ENCODE measurements at regions not wholly inside any gene's neighbourhood (a gene's known extent, or its start where the extent isn't known, plus 50 kb on each side); places are given as distances from the start of the nearest gene placed in this dataset.
"Not testable (repeated sequence)": the region's sequence is repeated elsewhere in the genome, so short reads cannot be mapped to it uniquely, and the experiment has no call there.

- Mint-ChIP-seq H3K36me3 (ENCODE audit: low read depth) (no peaks in the 10 kb centered on the region), H3K27ac (no peak overlapping the region), H3K27me3 (ENCODE audit: low read depth) (peaks cover 4% of the 10 kb centered on the region), H3K9me3 (no peaks in the 10 kb centered on the region), H3K4me1 (ENCODE audit: low read depth) (no peaks in the 10 kb centered on the region), H3K4me3 (ENCODE audit: low read depth) (no peak overlapping the region)
- intact Hi-C loops (cut with micrococcal nuclease) = no loop called here
- no peak for DNase-seq (ENCODE audit: low spot score)
Measured at GRCh38 chr12:124123296-124124000, 150.4 kb downstream of the ZNF664 start.

- Mint-ChIP-seq H3K4me3 (ENCODE audit: low read depth) (peak overlapping the region; percentile 21), H3K9me3 (no peaks in the 10 kb centered on the region), H3K4me1 (ENCODE audit: low read depth) (no peaks in the 10 kb centered on the region), H3K36me3 (ENCODE audit: low read depth) (no peaks in the 10 kb centered on the region), H3K27me3 (ENCODE audit: low read depth) (peaks cover 4% of the 10 kb centered on the region), H3K27ac (no peak overlapping the region)
- DNase-seq (ENCODE audit: low spot score) = no peak
- intact Hi-C loops (cut with micrococcal nuclease) = no loop called here
Measured at GRCh38 chr12:124125203-124125871, 152.3 kb downstream of the ZNF664 start.

GRCh38 chr12:124126950-124127655 lies 154.1 kb downstream of the ZNF664 start:
- intact Hi-C loops (cut with micrococcal nuclease) = no loop called here
- no peaks in the 10 kb centered on the region for H3K36me3 Mint-ChIP-seq (ENCODE audit: low read depth)
- DNase-seq (ENCODE audit: low spot score) = no peak
- H3K4me3 Mint-ChIP-seq (ENCODE audit: low read depth) = no peak overlapping the region
- H3K27ac Mint-ChIP-seq = no peak overlapping the region
- H3K4me1 Mint-ChIP-seq (ENCODE audit: low read depth) = no peaks in the 10 kb centered on the region
- H3K9me3 Mint-ChIP-seq = no peaks in the 10 kb centered on the region
- H3K27me3 Mint-ChIP-seq (ENCODE audit: low read depth) = peaks cover 1% of the 10 kb centered on the region

- intact Hi-C loops (cut with micrococcal nuclease) = no loop called here
- H3K9me3 Mint-ChIP-seq = no peaks in the 10 kb centered on the region
- H3K27me3 Mint-ChIP-seq (ENCODE audit: low read depth) = no peaks in the 10 kb centered on the region
- H3K27ac Mint-ChIP-seq = no peak overlapping the region
- DNase-seq (ENCODE audit: low spot score) = no peak
- H3K4me1 Mint-ChIP-seq (ENCODE audit: low read depth) = no peaks in the 10 kb centered on the region
- no peaks in the 10 kb centered on the region for H3K36me3 Mint-ChIP-seq (ENCODE audit: low read depth)
- no peak overlapping the region for H3K4me3 Mint-ChIP-seq (ENCODE audit: low read depth)
Measured at GRCh38 chr12:124129132-124129531, 156.1 kb downstream of the ZNF664 start.

GRCh38 chr12:124130691-124131591 lies 157.9 kb downstream of the ZNF664 start:
- no peak for DNase-seq (ENCODE audit: low spot score)
- Mint-ChIP-seq H3K27ac (no peak overlapping the region), H3K4me1 (ENCODE audit: low read depth) (no peaks in the 10 kb centered on the region), H3K4me3 (ENCODE audit: low read depth) (no peak overlapping the region), H3K9me3 (no peaks in the 10 kb centered on the region), H3K36me3 (ENCODE audit: low read depth) (no peaks in the 10 kb centered on the region), H3K27me3 (ENCODE audit: low read depth) (no peaks in the 10 kb centered on the region)
- intact Hi-C loops (cut with micrococcal nuclease) = no loop called here

GRCh38 chr12:124131659-124132058 lies 158.6 kb downstream of the ZNF664 start:
- no peak overlapping the region for H3K27ac Mint-ChIP-seq
- no peak for DNase-seq (ENCODE audit: low spot score)
- no peaks in the 10 kb centered on the region for H3K27me3 Mint-ChIP-seq (ENCODE audit: low read depth)
- no peaks in the 10 kb centered on the region for H3K36me3 Mint-ChIP-seq (ENCODE audit: low read depth)
- no peaks in the 10 kb centered on the region for H3K4me1 Mint-ChIP-seq (ENCODE audit: low read depth)
- intact Hi-C loops (cut with micrococcal nuclease) = no loop called here
- H3K9me3 Mint-ChIP-seq = no peaks in the 10 kb centered on the region
- no peak overlapping the region for H3K4me3 Mint-ChIP-seq (ENCODE audit: low read depth)

- intact Hi-C loops (cut with micrococcal nuclease) = no loop called here
- no peaks in the 10 kb centered on the region for H3K4me1 Mint-ChIP-seq (ENCODE audit: low read depth)
- no peak overlapping the region for H3K27ac Mint-ChIP-seq
- peaks cover 4% of the 10 kb centered on the region for H3K9me3 Mint-ChIP-seq
- no peaks in the 10 kb centered on the region for H3K36me3 Mint-ChIP-seq (ENCODE audit: low read depth)
- H3K27me3 Mint-ChIP-seq (ENCODE audit: low read depth) = no peaks in the 10 kb centered on the region
- H3K4me3 Mint-ChIP-seq (ENCODE audit: low read depth) = no peak overlapping the region
- DNase-seq (ENCODE audit: low spot score) = no peak
Measured at GRCh38 chr12:124132530-124132929, 159.5 kb downstream of the ZNF664 start.

- Mint-ChIP-seq H3K36me3 (ENCODE audit: low read depth) (no peaks in the 10 kb centered on the region), H3K9me3 (peaks cover 11% of the 10 kb centered on the region), H3K27me3 (ENCODE audit: low read depth) (peaks cover 15% of the 10 kb centered on the region), H3K4me1 (ENCODE audit: low read depth) (no peaks in the 10 kb centered on the region), H3K4me3 (ENCODE audit: low read depth) (no peak overlapping the region), H3K27ac (no peak overlapping the region)
- DNase-seq (ENCODE audit: low spot score) = no peak
- intact Hi-C loops (cut with micrococcal nuclease) = no loop called here
Measured at GRCh38 chr12:124136796-124137195, 158.1 kb upstream of the RFLNA start.

- Mint-ChIP-seq H3K9me3 (peaks cover 13% of the 10 kb centered on the region), H3K36me3 (ENCODE audit: low read depth) (no peaks in the 10 kb centered on the region), H3K27ac (no peak overlapping the region), H3K27me3 (ENCODE audit: low read depth) (peaks cover 15% of the 10 kb centered on the region), H3K4me1 (ENCODE audit: low read depth) (no peaks in the 10 kb centered on the region), H3K4me3 (ENCODE audit: low read depth) (no peak overlapping the region)
- DNase-seq (ENCODE audit: low spot score) = no peak
- intact Hi-C loops (cut with micrococcal nuclease) = no loop called here
Measured at GRCh38 chr12:124140944-124141486, 153.9 kb upstream of the RFLNA start.

- H3K36me3 Mint-ChIP-seq (ENCODE audit: low read depth); DNase-seq (ENCODE audit: low spot score); H3K4me3 Mint-ChIP-seq (ENCODE audit: low read depth); H3K27ac Mint-ChIP-seq; intact Hi-C loops (cut with micrococcal nuclease); H3K4me1 Mint-ChIP-seq (ENCODE audit: low read depth): not testable (repeated sequence)
- Mint-ChIP-seq H3K9me3 (peaks cover 13% of the 10 kb centered on the region), H3K27me3 (ENCODE audit: low read depth) (peaks cover 15% of the 10 kb centered on the region)
Measured at GRCh38 chr12:124141611-124142010, 153.3 kb upstream of the RFLNA start.

- peaks cover 15% of the 10 kb centered on the region for H3K27me3 Mint-ChIP-seq (ENCODE audit: low read depth)
- H3K27ac Mint-ChIP-seq = no peak overlapping the region
- no peak for DNase-seq (ENCODE audit: low spot score)
- intact Hi-C loops (cut with micrococcal nuclease) = no loop called here
- H3K4me1 Mint-ChIP-seq (ENCODE audit: low read depth) = no peaks in the 10 kb centered on the region
- no peaks in the 10 kb centered on the region for H3K36me3 Mint-ChIP-seq (ENCODE audit: low read depth)
- H3K4me3 Mint-ChIP-seq (ENCODE audit: low read depth) = no peak overlapping the region
- peaks cover 9% of the 10 kb centered on the region for H3K9me3 Mint-ChIP-seq
Measured at GRCh38 chr12:124142395-124143035, 152.4 kb upstream of the RFLNA start.

GRCh38 chr12:124143726-124144125 lies 151.2 kb upstream of the RFLNA start:
- no peaks in the 10 kb centered on the region for H3K36me3 Mint-ChIP-seq (ENCODE audit: low read depth)
- H3K27me3 Mint-ChIP-seq (ENCODE audit: low read depth) = peaks cover 12% of the 10 kb centered on the region
- H3K4me3 Mint-ChIP-seq (ENCODE audit: low read depth) = no peak overlapping the region
- H3K4me1 Mint-ChIP-seq (ENCODE audit: low read depth) = no peaks in the 10 kb centered on the region
- intact Hi-C loops (cut with micrococcal nuclease) = no loop called here
- no peak for DNase-seq (ENCODE audit: low spot score)
- peaks cover 3% of the 10 kb centered on the region for H3K9me3 Mint-ChIP-seq
- no peak overlapping the region for H3K27ac Mint-ChIP-seq

Data from activated T-helper 2 cell treated with anti-CD3 and anti-CD28 coated beads, Interferon-gamma antibody, Interleukin-2, Interleukin-4, amounts not matched to agents 10 μg/mL and 5 μg/mL and 100 μg/mL, durations not matched to agents 14 hours and 24 hours and 36 hours (primary cell).